ENCODE measurements at regions not wholly inside any gene's neighbourhood (a gene's known extent, or its start where the extent isn't known, plus 50 kb on each side); places are given as distances from the start of the nearest gene placed in this dataset.
"Not testable (repeated sequence)": the region's sequence is repeated elsewhere in the genome, so short reads cannot be mapped to it uniquely, and the experiment has no call there.

DNA sequence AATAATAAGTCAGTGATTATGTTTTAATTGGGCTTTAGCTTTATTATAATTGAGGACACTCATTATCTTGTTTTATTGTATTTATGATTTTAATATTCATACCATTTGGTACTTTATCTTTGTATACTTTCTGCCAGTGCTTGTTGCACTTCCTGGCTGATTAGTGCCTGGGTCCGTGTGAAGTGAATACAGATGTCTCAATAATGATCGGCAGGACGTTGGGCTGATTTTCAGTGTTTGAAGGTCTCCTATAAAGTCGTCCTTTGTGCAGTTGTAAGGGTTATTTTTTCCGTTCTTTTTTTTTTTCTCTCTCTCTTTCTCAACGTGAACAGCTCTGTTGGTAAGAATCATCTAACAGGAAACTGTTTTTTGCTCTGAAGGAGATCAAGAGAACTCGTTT is 450.0 kb upstream of the POU3F2 start:
- no peak for DNase-seq (ENCODE audit: low read depth in 2 of 3, low spot score in 2 of 3)

DNA sequence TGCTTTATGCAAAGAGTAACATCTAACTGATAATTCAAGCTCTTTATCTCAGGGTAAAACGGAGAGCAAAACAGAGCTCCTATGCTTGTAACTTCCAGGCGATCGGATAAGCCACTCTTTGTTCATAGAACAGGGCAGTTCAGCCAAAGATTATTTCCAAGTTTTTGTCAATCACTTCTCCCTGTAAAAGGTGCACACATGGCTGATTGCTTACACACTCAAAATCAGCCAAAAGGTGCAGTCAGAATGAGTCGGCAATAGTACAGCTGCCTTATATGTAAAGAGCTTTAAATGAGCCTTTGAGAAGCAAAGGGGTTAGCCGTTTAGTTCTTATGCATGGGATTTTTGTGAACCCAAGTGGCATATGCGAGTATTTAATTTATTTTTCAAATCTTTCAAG is 449.6 kb upstream of the POU3F2 start:
- no peak for DNase-seq (ENCODE audit: low read depth in 2 of 3, low spot score in 2 of 3)

DNA sequence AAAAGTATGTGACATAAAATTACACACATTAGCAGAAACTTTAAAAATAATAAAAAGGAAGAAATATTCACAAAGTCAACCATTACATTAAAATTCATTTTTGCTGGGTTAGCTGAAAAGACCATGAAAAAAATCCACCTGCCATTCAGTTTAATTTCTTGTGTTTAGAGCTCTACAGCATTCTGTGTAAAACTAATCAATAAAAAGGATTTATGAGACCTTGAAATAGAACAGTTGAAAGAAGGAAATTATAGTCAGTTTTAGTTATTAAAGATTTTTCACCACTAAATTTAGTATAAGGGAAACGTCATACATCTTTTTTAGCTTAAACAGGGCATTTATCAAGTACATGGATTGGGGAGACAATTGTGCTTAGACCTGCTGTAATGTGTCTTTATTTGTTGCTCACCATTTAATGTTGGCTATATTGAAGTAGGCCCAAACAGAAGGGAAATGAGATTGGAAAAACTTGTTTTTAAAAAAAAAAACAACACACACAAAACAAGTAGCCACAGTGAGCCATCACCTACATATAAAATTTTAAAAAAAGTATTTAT is 438.7 kb upstream of the POU3F2 start:
- DNase-seq (ENCODE audit: low read depth in 2 of 3, low spot score in 2 of 3): no peak

DNA sequence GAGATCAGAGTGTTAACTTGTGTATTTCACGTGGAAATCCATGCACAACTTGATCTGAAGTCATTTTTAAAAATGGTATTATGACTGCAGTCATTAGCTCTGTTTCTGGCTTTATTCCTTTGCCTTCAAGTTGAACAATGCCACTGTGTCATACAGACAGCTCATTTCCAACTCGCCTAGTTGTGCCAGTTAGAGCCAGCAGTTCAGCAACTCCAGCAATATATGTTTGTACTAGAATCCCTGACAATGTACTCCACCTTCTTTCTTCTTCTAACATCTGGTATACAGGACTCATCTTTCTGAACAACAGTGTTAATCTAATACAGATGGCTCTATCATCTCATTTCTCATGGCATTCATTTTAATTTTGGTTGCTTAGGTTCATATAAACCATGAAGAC is 418.3 kb upstream of the POU3F2 start:
- no peak for DNase-seq (ENCODE audit: low read depth in 2 of 3, low spot score in 2 of 3)

DNA sequence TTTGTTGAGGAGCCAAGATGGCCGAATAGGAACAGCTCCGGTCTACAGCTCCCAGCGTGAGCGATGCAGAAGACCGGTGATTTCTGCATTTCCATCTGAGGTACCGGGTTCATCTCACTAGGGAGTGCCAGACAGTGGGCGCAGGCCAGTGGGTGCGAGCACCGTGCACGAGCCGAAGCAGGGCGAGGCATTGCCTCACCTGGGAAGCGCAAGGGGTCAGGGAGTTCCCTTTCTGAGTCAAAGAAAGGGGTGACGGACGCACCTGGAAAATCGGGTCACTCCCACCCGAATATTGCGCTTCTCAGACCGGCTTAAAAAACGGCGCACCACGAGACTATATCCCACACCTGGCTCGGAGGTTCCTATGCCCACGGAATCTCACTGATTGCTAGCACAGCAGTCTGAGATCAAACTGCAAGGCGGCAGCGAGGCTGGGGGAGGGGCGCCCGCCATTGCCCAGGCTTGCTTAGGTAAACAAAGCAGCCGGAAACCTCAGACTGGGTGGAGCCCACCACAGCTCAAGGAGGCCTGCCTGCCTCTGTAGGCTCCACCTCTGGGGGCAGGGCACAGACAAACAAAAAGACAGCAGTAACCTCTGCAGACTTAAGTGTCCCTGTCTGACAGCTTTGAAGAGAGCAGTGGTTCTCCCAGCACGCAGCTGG is 417.7 kb upstream of the POU3F2 start:
- not testable (repeated sequence) for DNase-seq (ENCODE audit: low read depth in 2 of 3, low spot score in 2 of 3)

DNA sequence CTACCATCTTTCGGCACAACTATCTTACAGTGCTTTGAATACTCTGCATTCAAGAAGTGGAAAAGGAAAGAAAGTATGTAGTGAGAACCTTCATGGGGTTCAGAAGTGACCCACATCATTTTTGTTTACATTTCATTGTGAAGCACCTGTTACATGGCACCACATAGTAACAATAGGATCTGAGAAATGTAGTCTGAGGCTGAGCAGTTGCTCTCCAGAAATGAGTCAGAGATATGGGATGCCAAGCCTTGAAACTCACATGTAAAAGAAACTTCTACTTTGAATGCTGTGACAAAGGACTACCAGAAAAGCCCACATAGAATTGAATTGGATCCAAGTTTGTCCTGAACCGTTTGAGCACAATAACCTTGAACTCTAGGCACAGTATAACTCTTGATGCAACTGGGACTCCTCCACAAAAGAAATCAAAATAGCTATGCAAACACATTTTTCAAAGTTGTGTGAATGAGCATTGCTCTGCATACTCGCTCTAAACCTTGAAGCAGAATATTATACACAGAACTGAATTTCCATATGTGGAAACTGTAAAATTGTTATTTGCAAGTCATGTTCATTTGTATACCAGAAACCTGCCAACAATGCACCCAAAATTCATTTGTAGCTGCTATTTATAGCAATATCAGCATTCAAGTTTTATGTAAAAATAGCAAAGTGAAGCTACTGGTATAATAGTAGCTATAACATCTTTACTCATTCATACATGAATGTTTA is 400.9 kb upstream of the POU3F2 start:
- no peak for DNase-seq (ENCODE audit: low read depth in 2 of 3, low spot score in 2 of 3)

DNA sequence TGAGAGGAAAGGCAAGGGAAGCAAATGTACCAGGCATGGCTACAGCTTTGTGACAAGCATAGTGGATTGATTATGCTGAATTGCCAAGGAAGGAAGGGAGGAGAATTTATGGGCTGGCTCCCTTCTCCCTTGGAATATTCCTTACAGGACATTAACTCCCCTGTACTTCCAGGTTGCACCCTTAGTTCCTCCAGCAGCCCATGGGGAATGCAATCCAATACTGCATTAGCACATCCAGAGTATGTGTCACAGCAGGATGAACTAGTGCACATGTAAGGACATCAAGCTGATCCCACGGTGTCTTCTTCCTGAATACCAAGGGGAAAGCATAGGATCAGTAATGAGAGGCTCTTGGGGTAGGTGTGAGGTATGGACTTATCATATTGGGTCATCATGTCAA is 390.7 kb upstream of the POU3F2 start:
- DNase-seq (ENCODE audit: low read depth in 2 of 3, low spot score in 2 of 3): no peak

DNA sequence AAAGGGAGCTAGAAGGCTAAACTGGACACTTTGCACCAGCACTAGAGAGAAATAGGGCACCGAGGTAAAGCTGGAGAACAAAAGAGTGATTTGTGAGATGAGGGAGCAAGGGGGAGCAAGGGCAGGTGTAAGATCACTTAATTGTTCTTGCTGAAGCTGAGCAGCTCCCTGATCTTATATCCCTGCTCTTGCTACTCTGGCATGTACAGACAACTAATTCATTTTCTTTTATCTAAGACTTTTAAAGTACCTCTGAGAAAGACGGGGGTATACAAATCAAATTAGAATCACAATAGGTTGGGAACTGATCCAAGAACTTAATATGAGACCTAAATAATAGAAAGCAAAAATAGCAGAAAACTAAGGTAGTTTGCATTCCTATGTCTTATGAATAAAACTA is 381.7 kb upstream of the POU3F2 start:
- no peak for DNase-seq (ENCODE audit: low read depth in 2 of 3, low spot score in 2 of 3)

DNA sequence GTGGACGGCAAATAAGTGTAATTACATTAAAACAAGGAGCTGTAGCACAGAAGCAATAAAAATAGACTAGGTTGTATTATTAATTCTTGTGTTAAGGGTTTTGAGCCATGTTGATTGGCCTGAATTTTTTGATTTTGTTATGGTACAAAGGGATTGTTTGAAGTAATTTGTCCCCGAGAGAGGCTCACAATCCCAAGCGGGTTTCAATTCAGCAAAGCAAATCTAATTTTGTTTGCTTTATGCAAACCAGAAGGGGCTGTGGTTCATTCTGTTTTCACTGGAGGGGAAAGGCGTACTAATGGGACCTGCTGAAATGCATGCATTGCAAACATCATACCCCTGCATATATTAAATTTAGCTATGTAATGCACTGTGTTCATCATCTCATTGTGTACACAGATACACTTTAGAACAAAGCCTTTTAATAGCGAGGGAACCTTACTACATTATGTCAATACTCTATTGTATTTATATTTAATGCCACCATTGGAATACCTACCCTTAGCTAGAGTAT is 379.5 kb upstream of the POU3F2 start:
- DNase-seq (ENCODE audit: low read depth in 2 of 3, low spot score in 2 of 3): no peak

DNA sequence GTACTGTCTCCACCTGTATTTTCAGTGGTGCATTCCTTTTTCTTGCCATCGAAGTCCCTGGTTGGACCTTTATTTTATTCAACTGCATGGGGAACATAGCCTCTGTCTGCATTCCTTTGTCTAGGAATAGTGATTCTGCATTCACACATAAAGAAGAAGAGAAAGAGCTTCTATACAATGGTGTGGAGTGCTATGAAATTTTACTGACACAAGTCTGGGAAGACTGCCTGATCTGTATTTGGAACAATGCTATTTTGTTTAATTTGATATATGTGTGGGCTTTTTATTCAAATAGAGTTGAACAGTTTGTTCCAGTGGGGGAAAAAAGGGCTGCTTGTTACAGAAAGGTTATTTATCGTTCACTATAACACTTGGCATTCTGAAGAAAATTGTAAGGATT is 375.7 kb upstream of the POU3F2 start:
- DNase-seq (ENCODE audit: low read depth in 2 of 3, low spot score in 2 of 3): no peak

DNA sequence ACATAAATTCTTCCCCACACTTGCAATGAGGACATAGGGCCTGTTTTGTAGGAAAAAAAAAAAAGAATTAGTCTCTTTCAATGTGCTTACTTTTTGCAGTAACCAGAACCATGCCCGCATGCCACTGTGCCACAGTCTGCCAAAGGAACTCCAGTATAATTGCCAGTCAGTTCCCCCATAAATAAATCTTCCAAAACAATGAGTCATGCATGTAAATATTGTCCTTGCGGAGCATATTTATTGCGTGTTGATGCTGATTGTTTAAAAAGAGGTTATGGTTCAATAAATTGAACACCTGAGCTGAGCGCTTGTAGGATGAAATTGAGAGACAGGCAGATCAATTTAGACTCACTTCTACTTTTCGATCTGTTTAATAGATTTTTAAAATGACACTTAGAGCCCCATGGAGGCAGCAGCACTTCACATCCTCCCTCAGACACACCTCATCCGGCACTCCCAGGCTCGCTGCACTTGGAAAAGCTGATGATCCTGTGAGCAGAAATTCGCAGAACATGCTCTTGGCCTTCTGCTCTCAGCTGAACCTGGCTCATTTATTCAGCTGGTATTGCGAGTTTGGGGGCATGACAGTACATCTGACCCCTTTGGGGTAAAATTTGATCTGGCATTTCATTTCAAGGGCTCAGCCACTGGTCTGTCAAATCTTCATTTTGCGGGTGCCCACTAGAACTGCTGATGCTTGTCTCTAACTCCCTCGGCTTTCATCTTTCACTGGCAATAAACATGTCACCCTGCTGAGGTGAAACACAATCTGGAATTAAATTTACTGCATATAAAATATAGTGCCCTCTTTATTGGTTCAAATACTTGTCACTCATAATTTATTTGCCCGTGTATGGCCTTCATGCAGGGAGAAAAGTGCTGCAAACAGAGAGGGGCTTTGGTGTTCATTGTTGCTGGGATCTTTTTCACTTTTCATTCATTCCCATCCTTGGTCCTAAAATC is 371.1 kb upstream of the POU3F2 start:
- no peak for DNase-seq (ENCODE audit: low read depth in 2 of 3, low spot score in 2 of 3)

DNA sequence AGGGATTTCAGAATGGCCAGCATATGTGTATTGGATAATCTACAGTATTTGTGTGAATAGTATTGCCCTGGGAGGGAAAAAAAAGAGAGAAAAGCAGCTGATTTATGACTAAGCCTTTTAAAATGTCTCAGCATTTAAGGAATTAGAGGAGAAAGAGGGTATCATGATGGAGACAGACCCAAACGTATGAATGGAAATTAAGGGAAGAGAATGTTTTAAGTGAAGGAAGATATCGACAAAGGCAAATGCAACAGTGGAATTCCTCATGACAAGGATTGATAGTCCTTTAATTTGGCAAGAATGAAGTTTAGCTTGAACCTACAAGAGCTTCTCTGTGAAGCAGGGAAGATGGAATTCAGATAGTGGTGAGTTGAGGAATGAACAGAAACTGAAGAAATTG is 367.3 kb upstream of the POU3F2 start:
- DNase-seq (ENCODE audit: low read depth in 2 of 3, low spot score in 2 of 3): no peak

DNA sequence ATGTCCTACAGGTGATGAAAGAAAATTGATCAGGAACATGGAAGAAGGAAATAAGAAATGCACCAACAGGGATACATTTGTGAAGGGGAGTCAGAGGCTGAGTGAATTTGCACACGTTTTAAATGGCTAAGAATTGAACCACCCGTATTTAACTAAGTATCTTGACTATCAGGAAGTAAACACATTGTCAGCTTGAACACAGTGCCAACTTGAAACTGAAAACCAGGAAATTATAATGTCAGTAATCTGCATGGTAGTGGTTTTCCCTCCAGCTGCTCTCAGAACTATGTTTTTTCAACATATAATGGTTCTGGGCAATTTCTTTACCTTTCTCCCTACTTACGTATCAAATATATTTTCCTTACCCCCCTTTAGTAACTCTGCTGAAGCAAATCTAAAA is 366.5 kb upstream of the POU3F2 start:
- DNase-seq (ENCODE audit: low read depth in 2 of 3, low spot score in 2 of 3): no peak

DNA sequence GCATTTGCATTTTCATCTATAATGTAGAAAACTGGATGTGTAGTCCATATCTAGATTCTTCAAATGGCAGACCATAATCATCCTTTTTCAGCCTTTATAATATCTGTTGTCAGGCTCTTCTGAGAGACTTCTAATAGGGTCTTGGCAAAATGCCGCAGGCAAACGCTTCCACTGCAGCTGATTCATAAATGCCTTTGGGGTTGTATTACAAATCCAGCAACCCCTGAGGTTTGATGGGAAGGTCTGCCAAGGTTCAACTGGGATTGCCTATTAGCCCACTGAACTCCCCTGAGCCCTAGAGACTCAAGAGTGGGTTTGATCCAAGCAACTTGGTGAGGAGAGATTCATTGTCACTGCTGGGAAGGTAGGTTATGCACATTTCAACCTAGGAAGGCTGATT is 365.2 kb upstream of the POU3F2 start:
- DNase-seq (ENCODE audit: low read depth in 2 of 3, low spot score in 2 of 3): no peak

DNA sequence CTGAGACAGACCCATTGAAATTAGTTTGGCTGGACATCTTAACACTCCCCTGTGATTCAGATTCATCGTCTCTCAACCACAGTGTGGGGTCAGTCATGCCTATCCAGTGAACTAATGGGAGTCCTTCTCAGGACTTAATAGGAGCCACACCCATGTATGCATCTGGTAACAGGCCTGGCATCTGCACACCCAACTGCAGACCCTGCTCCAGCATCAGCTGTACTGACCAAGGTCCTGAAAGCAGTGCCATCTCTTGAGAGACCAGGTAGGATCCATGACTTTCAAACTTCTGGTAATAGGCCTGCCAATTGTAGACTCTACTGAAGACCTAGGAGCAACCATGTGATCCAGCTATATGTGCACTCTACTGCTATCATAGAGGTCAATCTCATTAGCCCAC is 363.6 kb upstream of the POU3F2 start:
- no peak for DNase-seq (ENCODE audit: low read depth in 2 of 3, low spot score in 2 of 3)

DNA sequence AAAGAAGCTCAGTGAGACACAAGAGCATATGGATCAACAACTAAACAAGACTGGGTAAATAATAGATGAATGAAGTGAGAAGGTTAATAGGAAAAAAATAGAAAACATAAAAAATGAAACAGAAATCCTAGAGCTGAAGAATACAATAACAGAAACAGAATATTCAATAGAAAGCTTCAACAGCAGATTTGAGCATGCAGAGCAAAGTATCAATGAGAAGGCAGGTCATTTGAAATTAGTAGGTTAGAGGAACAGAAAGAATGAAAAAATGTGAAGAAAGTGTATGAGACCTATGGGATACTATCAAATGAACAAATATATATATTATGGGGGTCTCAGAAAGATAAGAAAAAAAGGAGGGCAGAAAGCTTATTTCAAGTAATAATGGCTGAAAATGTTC is 362.9 kb upstream of the POU3F2 start:
- no peak for DNase-seq (ENCODE audit: low read depth in 2 of 3, low spot score in 2 of 3)

DNA sequence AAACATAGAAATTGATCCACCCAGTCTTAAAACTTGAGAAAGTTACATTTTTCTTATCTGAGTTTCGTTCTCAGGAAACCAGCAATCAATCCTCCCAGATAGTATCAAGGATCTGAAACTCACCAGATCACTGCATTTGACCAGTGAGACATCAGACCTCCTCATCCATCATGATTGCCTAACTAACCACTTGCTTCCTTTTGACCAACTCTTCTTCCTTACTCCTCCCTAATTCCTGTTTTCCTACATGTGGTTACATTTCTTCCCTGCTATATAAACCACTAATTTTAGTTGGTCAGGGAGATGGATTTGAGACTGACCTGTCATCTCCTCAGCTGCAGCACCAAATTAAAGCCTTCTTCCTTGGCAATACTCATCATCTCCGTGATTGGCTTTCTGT is 357.1 kb upstream of the POU3F2 start:
- DNase-seq (ENCODE audit: low read depth in 2 of 3, low spot score in 2 of 3): no peak

DNA sequence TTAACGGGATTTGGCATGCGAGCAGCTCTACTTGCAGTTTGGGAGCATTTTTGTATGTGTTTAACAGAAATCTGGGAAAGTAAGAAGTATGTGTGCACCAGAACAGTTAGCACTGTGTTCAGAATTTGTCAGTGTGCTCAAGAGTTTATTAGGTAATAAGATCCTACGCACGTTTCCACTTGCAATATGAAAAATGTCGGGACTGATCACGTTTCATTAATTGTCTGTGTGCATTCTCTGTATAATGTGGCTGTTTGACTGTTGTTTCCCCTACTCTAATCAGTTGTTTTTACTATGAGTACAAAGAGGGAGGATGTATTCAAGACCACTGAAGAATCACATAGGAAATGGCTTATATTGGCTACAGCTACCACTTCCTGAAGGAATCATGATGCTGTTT is 349.7 kb upstream of the POU3F2 start:
- DNase-seq (ENCODE audit: low read depth in 2 of 3, low spot score in 2 of 3): no peak

DNA sequence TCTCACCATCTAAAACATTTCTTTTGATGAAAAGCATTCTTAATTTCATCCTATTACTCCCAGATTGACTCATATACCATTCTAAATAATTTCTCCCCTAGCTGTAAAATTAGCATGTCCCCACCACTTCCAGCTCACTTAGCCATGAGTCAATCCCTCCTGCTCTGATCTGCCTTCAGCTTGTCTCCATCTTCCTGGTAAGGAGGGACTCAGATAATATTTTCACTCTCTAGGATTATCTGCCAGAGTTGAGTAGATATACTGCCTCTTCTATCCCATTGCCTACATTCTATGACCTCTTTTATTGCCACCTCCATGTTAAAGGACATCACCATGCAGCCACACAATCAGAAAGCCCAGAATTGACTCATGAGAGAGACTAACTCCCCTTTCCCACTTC is 348.8 kb upstream of the POU3F2 start:
- DNase-seq (ENCODE audit: low read depth in 2 of 3, low spot score in 2 of 3): no peak

DNA sequence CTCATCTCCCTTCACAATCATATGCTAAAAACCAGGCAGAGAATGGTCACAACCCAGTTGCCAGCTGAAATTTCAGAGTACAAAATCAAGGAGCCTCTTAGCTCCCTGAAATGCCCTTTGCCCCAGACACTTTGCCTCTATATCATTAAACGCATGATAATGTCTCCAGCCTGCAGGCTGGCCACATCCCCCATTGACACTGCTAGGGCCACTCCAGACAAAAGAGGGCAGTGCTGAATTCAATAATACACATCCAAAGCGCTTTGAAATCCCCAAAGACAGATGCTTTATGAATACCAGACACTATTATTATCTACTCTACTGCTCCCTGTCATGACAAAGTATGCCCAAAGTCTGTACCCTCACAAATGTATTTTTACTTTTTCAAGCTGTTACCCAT is 348.3 kb upstream of the POU3F2 start:
- no peak for DNase-seq (ENCODE audit: low read depth in 2 of 3, low spot score in 2 of 3)

DNA sequence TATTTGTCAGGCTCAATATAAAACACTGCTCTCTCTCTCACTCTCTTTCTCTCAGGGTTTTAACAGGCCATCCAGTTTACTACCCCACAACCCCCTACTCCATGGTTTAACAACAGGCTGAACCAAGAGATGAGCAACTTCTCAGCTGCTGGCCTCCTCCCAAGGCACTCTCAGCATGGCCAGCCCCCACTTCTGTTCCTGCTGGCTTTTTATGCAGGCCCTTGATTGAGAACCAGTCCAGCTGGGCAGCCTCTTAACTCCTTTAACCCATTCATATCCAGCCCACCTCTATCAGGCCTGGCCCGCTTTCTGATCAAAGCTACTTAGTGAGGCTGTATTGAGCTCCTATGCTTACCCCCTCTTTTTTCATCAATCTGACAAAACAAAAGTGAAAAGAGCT is 346.8 kb upstream of the POU3F2 start:
- DNase-seq (ENCODE audit: low read depth in 2 of 3, low spot score in 2 of 3): no peak
